ENCODE measurements at regions not wholly inside any gene's neighbourhood (a gene's known extent, or its start where the extent isn't known, plus 50 kb on each side); places are given as distances from the start of the nearest gene placed in this dataset.

DNA sequence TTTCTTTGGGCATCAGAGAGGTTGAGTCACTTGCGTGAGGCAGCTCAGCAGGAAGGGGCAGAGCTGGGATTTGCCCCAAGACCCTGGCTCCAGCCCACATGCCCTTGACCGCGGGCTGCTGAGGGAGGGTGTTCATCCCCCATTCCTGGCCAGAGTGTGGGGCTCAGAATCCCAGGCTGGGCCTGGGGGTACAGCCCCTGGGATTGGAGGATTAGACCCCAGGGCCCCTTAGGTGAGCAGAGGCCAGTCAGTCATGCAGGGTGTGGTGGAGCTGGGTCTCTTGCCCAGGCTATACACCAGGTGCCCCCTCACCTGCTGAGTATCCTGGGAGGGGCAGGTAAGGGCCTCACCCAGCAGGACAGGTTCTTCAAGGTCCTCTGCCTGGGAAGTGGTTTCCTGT is 68.4 kb upstream of the ZNF716 start:
- TF ChIP-seq, protein P1, sequence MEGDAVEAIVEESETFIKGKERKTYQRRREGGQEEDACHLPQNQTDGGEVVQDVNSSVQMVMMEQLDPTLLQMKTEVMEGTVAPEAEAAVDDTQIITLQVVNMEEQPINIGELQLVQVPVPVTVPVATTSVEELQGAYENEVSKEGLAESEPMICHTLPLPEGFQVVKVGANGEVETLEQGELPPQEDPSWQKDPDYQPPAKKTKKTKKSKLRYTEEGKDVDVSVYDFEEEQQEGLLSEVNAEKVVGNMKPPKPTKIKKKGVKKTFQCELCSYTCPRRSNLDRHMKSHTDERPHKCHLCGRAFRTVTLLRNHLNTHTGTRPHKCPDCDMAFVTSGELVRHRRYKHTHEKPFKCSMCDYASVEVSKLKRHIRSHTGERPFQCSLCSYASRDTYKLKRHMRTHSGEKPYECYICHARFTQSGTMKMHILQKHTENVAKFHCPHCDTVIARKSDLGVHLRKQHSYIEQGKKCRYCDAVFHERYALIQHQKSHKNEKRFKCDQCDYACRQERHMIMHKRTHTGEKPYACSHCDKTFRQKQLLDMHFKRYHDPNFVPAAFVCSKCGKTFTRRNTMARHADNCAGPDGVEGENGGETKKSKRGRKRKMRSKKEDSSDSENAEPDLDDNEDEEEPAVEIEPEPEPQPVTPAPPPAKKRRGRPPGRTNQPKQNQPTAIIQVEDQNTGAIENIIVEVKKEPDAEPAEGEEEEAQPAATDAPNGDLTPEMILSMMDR (IDR thresholded peaks at IDR 0.05; ENCODE audit: low read depth, low read length), result no peak
- DNase-seq (ENCODE audit: low read depth in 2 of 2), result no peak
- no peak overlapping the region for H3K4me3 ChIP-seq (replicated peaks in 1 of 2; ENCODE audit: low read depth in 2 of 2, low read length in 2 of 2)

GRCh38 chr7:57384380-57384779 is 65.6 kb upstream of the ZNF716 start:
- DNase-seq (ENCODE audit: low read depth in 2 of 2), result no peak
- H3K4me3 ChIP-seq (replicated peaks in 1 of 2; ENCODE audit: low read depth in 2 of 2, low read length in 2 of 2), result no peak overlapping the region
- TF ChIP-seq, protein P1 (IDR thresholded peaks at IDR 0.05; ENCODE audit: low read depth, low read length), result no peak

GRCh38 chr7:57385668-57386067 is 64.3 kb upstream of the ZNF716 start:
- no peak for DNase-seq (ENCODE audit: low read depth in 2 of 2)
- TF ChIP-seq, protein P1 (IDR thresholded peaks at IDR 0.05; ENCODE audit: low read depth, low read length), result no peak
- no peak overlapping the region for H3K4me3 ChIP-seq (replicated peaks in 1 of 2; ENCODE audit: low read depth in 2 of 2, low read length in 2 of 2)

- no peak for DNase-seq (ENCODE audit: low read depth in 2 of 2)
- no peak overlapping the region for H3K4me3 ChIP-seq (replicated peaks in 1 of 2; ENCODE audit: low read depth in 2 of 2, low read length in 2 of 2)
- TF ChIP-seq, protein P1 (IDR thresholded peaks at IDR 0.05; ENCODE audit: low read depth, low read length), result no peak
Observed at GRCh38 chr7:57388761-57389160, 61.2 kb upstream of the ZNF716 start.

DNA sequence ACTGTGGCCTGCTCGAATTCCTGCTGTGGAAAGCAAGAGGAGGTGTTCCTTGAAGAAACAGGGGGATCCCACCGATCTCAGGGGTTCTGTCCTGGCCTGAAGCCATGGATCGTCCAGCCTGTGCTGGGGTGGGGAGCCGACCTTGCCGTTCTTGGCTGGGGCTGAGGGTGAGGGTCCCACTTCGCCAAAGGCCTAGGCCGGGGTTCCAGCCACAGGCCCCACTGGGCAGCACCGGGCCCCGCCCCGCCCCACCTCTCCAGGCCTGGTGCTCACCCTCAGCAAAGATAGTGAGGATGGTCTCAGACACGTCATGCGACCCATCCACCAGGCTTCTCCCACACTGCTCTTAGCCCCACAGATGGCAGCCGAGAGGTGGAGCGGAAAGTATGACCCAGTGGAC is 51.4 kb upstream of the ZNF716 start:
- no peak overlapping the region for H3K4me3 ChIP-seq (replicated peaks in 1 of 2; ENCODE audit: low read depth in 2 of 2, low read length in 2 of 2)
- no peak for DNase-seq (ENCODE audit: low read depth in 2 of 2)
- TF ChIP-seq, protein P1 (IDR thresholded peaks at IDR 0.05; ENCODE audit: low read depth, low read length), result no peak

DNA sequence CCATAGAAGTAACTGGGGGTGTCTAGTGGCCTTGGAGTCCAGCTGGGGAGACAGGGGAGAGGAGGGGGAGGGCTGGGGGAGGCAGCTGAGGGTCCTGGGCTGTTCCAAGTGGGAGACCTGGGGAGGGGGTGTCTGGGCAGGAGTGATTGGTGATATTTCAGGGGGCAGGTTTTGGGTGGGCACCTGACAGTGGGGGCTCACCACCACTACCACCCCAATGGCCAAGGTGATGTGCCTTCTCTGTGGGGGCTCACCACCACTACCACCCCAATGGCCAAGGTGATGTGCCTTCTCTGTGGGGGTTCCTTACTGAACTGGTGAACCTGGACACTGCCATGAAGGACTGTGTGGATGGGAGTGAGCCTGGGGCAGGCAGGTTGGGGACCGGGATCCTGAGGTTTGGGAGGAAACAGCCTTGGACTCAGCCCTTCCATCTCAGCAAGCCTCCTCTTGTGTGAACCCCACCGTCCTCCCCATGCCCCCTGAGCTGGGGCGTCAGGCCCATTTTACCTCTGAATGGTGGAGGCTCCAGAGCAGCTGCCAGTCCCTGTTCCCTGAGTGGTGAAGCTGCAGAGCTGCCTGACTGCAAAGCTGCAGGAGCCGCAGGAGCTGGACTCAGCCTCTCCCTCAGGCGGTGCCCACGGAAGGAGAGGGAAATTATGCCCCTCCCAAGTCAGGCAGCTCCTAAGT is 50.6 kb upstream of the ZNF716 start:
- no peak for DNase-seq (ENCODE audit: low read depth in 2 of 2)
- H3K4me3 ChIP-seq (replicated peaks in 1 of 2; ENCODE audit: low read depth in 2 of 2, low read length in 2 of 2), result no peak overlapping the region
- TF ChIP-seq, protein P1 (IDR thresholded peaks at IDR 0.05; ENCODE audit: low read depth, low read length), result no peak

DNA sequence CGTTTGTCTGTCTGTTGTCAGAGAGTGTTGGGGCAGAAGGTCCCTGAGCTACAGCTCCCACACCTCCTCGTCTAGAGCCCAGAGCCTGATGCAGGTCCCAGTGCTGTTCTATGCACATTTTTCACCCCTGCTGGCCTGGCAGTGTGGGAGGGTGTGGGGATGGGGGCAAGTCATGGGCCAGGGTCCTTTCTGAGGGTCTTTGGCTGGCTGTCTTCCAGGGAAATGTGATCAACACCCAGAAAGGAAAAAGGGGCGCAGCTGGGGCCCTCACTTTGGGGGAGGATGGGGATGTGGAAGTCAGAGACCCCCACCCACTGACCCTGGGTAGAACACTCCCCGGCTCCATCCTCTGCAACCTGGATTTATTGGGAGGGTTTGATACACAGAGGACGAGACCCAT is 50.0 kb upstream of the ZNF716 start:
- DNase-seq (ENCODE audit: low read depth in 2 of 2), result no peak
- no peak overlapping the region for H3K4me3 ChIP-seq (replicated peaks in 1 of 2; ENCODE audit: low read depth in 2 of 2, low read length in 2 of 2)
- TF ChIP-seq, protein P1 (IDR thresholded peaks at IDR 0.05; ENCODE audit: low read depth, low read length), result no peak

All from cardiac fibroblast (primary cell).